Epithelial cell of prostate (primary cell): ENCODE measurements at regions not wholly inside any gene's neighbourhood (a gene's known extent, or its start where the extent isn't known, plus 50 kb on each side); places are given as distances from the start of the nearest gene placed in this dataset.
"Not testable (repeated sequence)": the region's sequence is repeated elsewhere in the genome, so short reads cannot be mapped to it uniquely, and the experiment has no call there.

Source experiments
- DNase-seq: peaks from one replicate; pipeline ENCODE4 v3.0.0-alpha.2; 2011; ENCODE audit warnings: low read depth, low spot score
- H3K27ac ChIP-seq: fragments of 450-650 bp; 2 replicates; pipeline ENCODE4 v1.5.1; 2017; ENCODE audit warnings: mild to moderate bottlenecking

GRCh38 chr10:118868589-118868988, 113.8 kb upstream of the CACUL1 start:
- DNase-seq = no peak
- no peak overlapping the region for H3K27ac ChIP-seq

- peak overlapping the region; percentile 72 for H3K27ac ChIP-seq
- peak; percentile 62 for DNase-seq
Observed at GRCh38 chr10:118870467-118871243, 115.9 kb upstream of the CACUL1 start.

GRCh38 chr10:118871244-118871865, 116.6 kb upstream of the CACUL1 start:
- peak overlapping the region; percentile 72 for H3K27ac ChIP-seq
- peak; percentile 26 for DNase-seq

- peak overlapping the region; percentile 40 for H3K27ac ChIP-seq
- DNase-seq = no peak
Observed at GRCh38 chr10:118873091-118873737, 118.4 kb upstream of the CACUL1 start.

- peak overlapping the region; percentile 40 for H3K27ac ChIP-seq
- DNase-seq = no peak
Observed at GRCh38 chr10:118873738-118874105, 119.0 kb upstream of the CACUL1 start.

GRCh38 chr10:118874171-118874570, 119.4 kb upstream of the CACUL1 start:
- no peak for DNase-seq
- H3K27ac ChIP-seq = peak overlapping the region; percentile 40

GRCh38 chr10:118875087-118875486, 120.3 kb upstream of the CACUL1 start:
- H3K27ac ChIP-seq = no peak overlapping the region
- no peak for DNase-seq

GRCh38 chr10:118882741-118883140, 128.0 kb upstream of the CACUL1 start:
- no peak overlapping the region for H3K27ac ChIP-seq
- no peak for DNase-seq

- H3K27ac ChIP-seq = no peak overlapping the region
- DNase-seq = no peak
Observed at GRCh38 chr10:118892255-118892654, 137.3 kb upstream of the NANOS1 start.

- H3K27ac ChIP-seq, DNase-seq: not testable (repeated sequence)
Observed at GRCh38 chr10:118894891-118895290, 134.6 kb upstream of the NANOS1 start.

- DNase-seq = no peak
- no peak overlapping the region for H3K27ac ChIP-seq
Observed at GRCh38 chr10:118900617-118901016, 128.9 kb upstream of the NANOS1 start.

GRCh38 chr10:118901380-118901779, 128.1 kb upstream of the NANOS1 start:
- DNase-seq = no peak
- no peak overlapping the region for H3K27ac ChIP-seq

GRCh38 chr10:118901906-118902305, 127.6 kb upstream of the NANOS1 start:
- DNase-seq = no peak
- no peak overlapping the region for H3K27ac ChIP-seq

- H3K27ac ChIP-seq, DNase-seq: not testable (repeated sequence)
Observed at GRCh38 chr10:118902656-118903055, 126.9 kb upstream of the NANOS1 start.

GRCh38 chr10:118903251-118903650, 126.3 kb upstream of the NANOS1 start:
- no peak for DNase-seq
- H3K27ac ChIP-seq = no peak overlapping the region

- DNase-seq = no peak
- no peak overlapping the region for H3K27ac ChIP-seq
Observed at GRCh38 chr10:118903691-118904090, 125.8 kb upstream of the NANOS1 start.

- no peak for DNase-seq
- H3K27ac ChIP-seq = no peak overlapping the region
Observed at GRCh38 chr10:118904286-118904685, 125.2 kb upstream of the NANOS1 start.

GRCh38 chr10:118907051-118907450, 122.5 kb upstream of the NANOS1 start:
- no peak overlapping the region for H3K27ac ChIP-seq
- DNase-seq = no peak

- H3K27ac ChIP-seq = no peak overlapping the region
- no peak for DNase-seq
Observed at GRCh38 chr10:118908557-118909256, 120.8 kb upstream of the NANOS1 start.

GRCh38 chr10:118910702-118911101, 118.8 kb upstream of the NANOS1 start:
- H3K27ac ChIP-seq = no peak overlapping the region
- DNase-seq = no peak

- no peak for DNase-seq
- H3K27ac ChIP-seq = no peak overlapping the region
Observed at GRCh38 chr10:118911363-118911762, 118.2 kb upstream of the NANOS1 start.
